NCI-H2107 treated with DMSO at 0.1 percent for 48 hours (cell line): ENCODE measurements at regions not wholly inside any gene's neighbourhood (a gene's known extent, or its start where the extent isn't known, plus 50 kb on each side); places are given as distances from the start of the nearest gene placed in this dataset.

Source experiments
- DNase-seq: peaks from one replicate; lab custom pipeline; 2025; ENCODE audit not compliant: unreplicated experiment; lab: John Stamatoyannopoulos, UW

DNA sequence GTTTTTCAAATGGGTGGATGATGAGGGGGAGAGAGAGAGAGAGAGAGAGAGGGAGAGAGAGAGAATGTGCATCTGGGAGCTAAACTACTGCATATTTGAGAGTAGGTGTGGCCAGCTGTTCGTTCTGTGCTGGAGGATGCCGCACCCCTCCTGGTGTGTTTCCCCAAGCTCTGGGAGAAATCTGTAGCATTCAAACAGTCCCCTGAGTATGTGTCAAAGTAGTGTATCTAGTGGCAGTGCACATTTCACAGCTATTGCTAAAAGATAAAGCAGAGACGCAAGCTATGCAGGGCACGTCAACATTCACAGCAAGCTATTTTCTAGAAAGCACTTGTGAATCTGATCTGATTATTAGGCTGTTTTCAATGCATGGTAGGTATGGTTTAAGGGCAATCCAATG is 83.5 kb upstream of the LIMCH1 start:
- DNase-seq = no peak

DNA sequence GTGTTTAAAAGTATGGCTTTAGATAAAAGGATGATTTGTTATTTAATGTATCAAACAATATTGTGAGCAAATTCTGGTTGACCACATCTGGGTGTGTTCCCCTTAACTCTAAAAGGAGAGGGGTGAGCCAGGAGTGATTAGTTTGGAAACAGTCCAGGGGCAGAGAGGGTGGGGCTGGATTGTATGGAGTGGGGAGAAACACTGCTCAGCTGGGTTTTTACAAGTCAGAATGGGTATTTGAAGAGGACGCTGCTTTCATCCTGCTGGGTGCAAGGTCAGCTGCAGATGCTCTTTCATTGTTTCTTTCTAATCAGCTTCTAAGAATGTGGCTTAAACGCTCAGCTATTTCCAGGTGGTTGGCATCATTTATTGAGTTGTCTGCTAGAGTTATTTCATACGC is 82.8 kb upstream of the LIMCH1 start:
- no peak for DNase-seq

DNA sequence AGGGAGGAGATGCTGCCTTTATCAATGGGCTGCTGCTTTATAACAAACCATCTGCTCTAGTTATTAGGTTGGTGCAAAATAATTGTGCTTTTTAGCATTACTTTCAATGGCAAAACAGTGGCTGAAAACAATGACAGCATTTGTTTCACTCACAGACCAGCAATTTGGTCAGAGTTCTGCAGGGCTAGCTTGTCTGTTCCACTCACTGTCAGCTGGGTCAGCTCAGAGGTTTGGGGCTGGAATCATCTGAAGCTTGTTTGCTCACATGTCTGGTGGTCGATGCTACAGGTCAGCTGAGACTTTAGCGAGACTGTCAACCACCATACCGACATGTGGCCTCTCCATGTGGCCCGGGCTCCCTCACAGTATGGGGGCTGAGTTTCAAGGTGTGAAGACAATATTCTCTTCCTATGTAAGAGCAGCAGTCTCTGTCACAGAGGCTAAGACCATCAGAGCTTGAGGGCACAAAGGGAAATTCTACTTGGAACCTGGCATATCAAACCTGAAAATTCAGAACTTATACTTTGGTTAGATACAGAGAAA is 81.3 kb upstream of the LIMCH1 start:
- DNase-seq = no peak

DNA sequence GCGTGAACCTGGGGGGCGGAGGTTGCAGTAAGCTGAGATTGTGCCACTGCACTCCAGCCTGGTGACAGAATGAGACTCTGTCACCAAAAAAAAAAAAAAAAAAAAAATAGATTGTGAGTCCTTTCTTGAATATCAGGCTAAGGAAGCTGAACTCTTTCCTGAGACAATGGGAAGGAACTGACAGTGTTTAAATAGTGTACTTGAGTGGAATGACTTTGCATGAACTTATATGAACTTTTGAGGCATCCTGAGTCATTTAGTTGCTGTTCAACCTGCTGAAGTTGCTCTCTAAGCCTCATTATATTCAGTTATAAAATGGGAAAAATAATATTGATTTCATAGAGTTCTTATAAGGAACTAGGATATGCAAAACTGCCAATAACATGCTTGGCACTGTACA is 79.3 kb upstream of the LIMCH1 start:
- no peak for DNase-seq

DNA sequence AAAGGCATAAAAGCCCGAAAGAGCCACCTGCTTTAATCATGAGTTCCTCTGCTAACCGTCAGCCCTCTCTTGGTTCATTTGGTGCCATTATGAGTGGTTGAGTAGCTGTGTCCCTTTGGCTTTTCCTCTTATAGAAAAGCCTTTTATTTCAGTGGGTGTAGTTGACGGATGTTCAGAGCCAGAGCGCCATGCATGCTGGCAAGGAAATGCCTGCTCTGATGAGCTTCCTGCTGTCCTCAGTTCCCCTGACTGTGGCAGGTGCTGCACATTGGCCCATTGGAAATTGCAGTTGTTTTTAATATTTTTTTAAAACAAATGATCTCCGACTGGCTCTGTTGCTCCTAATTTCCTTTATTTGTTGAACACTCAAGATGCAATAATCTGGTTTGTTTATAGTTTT is 77.3 kb upstream of the LIMCH1 start:
- DNase-seq = no peak

DNA sequence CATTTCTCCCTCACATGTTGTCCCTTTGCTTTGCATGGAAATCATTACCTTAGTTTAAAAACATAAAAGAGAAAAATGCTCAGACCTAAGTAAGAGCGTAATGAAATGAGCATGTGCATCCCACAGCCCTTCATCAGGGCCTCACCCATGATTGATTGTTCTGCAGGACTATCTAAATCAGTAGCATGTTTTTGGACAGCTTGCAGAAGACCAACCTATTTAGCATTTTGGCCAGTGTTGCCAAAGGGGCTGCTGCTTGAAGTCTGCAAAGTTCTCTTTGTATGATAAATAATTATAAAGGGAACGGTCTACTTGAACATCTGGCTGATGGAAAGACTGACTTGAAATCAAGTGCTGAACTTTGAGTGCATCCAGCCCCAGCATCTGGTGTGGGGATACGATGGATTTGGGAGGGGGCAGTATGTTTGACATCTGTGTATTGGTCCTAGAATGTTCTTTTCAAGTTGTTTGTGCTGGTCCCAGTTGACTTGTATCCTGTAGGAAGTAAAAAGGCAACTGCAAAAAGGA is 76.1 kb upstream of the LIMCH1 start:
- no peak for DNase-seq

DNA sequence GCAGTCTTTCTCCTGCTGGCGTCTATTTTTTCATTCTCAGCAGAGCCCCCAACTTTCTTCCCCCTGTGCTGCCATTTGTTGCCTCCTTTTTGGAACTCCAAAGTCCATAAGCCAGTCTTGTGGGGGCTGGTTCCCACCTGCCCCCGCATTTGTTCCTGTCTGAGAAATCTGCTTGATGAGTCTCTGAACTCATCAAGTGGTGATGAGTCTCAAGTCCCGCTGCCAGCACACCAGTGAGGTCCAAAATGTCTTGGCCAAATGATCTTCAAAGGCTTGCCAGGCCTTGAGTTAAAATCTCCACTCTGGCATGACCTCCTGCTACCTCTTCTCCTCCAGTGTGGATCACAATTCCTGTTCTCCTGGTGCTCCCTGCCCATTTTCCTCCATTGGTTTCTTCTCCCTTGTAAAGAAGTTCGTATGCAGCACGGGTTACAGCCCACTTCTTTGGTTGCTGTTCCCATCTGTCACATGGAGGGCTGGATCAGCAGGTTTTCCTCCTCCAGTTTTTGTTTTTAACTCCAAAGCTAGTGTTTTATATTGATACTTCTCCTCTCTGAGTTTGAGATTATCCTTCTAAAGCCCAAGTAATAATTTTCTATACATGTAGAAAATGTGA is 72.7 kb upstream of the LIMCH1 start:
- DNase-seq = no peak

DNA sequence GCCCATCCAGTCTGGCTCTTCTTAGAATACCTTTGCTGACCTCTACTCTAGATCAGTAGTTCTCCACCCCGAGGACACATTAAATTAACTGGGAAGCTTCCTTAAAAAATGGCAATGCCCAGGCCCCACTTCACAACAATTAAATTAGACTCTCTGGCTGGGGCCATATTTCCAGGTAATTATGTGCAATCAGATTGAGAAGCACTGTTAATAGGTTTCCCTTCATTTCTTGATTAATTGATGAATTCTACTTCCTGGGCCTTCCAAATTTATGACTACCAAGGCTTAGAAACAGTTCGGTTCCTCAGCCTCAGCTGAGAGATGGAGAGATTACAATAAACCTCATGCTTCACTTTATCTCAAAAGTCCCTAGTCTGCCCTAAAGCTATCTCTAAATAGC is 71.7 kb upstream of the LIMCH1 start:
- no peak for DNase-seq

DNA sequence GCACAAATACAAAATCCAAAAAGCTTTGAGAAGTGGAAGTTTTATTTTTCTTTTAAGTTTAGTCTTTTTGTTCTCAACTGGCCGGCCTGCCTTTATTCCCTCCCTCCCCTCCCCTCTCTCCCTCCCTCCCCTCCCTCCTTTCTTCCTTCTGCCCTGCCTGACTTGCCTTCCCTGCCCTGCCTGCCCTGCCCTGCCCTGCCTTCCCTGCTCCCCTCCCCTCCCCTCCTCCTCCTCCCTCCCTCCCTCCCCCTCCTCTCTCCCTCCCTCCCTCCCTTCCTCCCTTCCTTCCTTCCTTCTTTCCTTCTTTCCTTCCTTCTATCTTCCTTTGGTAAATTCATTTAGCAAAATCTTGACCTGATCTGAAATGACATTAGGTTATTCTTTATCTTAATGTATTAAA is 69.8 kb upstream of the LIMCH1 start:
- no peak for DNase-seq

DNA sequence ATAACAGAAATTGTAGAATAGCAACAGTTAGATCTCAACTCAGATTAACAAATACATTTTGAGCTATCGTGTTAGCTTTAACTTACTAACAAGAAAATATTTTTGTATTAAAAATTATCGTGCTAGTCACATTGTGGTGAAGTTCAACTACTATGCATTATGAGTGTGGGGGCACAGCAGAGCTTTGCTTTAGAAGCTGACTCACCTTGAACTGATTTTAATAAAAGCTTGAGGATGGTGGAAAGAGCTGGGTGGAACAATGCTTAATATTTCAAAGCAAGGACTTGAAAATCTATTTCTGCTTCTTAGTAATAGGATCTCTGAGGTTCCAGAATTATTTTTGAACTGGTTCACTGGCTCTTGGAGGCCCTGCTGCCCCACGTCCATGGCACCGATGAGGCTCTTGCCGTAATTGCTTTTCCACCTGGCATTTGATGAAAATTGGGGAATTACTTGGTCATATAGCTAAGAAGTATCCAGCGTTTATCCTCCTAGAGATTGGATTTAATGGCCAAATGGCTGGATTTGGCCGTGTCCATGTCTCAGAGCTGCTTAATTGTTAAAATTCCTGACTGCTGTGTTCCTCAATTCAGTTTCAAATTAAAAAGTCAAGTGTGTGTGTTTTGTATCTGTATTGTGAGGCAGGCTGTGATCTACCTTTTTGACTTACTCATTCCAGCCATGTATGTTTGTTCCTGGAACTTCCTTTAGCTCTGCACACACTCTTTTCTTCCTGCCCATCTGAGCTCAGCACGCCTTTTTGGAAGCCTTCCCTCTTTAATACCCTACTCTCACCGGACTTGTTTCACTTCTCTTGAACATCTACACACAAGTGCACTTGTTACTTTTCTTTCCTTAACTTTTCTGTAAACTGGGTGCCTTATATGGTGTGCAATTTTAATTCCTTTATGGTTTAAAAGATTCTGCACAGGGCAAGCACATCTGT is 66.6 kb upstream of the LIMCH1 start:
- no peak for DNase-seq

DNA sequence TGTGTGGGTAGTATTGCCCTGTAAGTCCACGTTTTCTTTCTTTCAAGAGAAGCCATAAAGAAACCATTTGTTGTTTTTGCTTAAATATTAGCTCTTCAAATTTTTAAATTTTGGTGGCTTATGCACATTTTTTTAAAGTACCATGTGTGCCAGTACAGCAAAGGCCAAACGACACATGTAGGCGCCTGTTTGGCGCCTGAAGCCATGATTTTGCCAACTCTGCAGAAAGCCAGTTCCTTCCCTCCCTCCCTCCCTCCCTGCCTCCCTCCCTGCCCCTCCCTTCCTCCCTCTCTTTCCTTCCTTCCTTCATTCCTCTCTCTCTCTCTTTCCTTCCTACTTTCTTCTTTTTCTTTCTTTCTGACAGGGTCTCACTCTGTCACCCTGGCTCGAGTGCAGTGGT is 65.9 kb upstream of the LIMCH1 start:
- DNase-seq = no peak

DNA sequence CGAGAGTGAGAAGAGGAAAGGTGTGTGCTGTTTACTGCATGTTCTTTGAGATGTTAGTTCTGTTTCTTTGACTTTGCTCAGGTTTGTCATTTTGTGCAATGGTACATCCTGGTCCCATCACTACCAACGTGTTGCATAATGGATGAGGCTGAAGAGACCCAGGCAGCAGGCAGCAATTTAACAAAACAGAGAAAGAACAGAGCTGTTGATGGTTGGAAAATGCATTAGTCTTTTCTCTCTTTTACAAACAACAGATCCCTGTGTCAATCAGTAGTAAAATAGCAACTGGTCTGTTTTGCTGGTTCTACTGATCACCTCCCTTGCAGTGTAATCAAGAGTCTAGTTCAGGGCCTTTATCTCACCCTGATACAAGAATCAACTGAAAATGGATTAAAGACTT is 64.8 kb upstream of the LIMCH1 start:
- DNase-seq = no peak

DNA sequence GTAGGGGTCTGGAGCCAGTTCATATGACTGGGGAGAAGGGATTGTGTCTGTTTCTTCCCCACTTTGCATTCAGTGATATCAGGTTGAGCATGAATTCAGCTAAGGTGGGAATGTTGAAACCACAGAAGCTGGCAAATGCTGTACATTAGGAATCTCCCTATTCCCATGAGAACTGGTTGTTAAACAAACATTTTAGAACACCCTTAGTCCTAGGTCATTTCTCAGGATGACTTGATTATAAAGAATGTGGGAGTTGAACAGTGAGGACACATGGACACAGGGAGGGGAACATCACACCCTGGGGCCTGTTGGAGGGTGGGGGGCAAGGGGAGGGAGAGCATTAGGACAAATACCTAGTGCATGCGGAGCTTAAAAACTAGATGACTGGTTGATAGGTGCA is 62.6 kb upstream of the LIMCH1 start:
- no peak for DNase-seq

DNA sequence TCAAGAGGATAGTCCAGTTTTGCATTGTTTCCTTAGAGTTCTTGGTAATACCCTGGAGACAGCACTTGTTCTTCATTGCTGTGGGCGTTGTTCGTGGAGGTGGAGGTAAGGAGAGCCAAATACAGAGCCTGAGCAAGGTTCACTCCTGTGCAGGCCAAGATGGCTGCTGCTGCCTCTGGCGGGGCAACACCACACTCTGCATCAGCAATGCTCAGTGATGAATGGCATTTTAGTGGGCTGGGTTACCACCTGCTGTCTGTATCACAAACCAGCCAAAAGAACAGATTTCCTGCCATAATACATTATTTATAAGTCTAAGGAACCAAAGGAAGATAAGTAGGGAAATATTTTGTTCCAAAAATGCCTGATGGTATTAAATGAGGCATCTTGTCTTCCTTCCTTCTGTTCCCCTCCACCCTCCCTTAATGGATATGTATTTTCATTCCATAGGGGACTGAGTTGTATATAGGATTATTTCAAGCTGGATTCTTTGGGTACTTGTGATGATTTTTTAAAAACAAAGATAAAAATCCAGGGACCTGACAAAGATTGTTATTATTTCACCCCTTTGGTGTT is 61.6 kb upstream of the LIMCH1 start:
- no peak for DNase-seq

DNA sequence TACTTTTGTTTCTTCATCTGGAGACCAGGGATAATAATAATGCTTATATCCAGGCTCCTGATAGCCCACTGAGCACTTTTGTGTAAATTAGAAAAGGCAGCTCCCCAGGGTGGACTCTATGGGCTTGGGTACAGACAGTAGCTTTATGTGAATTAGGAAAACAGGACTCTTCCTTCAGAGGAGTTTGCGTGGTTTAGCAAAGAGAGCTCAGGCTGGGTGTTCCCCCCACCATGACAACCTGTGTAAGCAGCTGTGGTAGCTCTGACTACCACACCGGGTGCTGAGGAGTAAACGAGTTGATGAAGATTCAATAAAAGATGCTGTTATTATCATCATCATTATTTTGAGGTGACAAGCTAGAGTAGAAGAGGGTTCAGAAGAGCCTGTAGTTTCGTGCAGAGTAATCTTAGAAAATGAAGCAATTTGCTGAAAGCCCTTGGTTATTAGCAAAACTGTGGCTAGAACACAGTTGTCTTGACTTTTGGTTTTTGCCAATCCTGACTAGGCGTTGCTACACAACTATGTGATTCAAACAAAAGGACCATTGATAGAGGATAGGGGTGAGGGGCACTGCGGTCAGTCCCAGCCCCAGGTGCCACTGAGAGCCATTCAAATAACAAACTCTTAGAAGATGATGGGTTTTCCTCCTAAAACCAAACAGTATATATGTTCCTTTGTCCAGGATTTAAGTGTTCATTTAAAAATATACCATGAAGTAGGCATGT is 60.6 kb upstream of the LIMCH1 start:
- no peak for DNase-seq

DNA sequence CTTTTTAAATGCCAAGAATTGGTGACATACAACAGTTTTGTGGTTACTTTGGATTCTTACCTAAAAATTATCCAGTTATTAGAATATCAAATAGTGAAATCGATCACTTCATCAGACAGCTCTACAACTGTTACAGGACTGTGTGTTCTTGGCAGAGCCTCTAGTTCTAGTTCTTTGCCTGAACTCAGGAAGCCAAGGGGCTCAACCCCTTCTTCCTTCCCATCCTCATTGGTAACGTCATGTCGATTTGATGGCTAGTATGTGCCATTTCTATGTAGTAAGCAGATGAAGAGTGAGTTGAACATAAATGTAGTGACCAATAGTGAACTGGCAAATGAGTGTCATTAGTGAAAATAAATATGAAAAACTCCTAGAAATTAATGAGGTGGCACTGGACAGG is 59.4 kb upstream of the LIMCH1 start:
- DNase-seq = no peak

DNA sequence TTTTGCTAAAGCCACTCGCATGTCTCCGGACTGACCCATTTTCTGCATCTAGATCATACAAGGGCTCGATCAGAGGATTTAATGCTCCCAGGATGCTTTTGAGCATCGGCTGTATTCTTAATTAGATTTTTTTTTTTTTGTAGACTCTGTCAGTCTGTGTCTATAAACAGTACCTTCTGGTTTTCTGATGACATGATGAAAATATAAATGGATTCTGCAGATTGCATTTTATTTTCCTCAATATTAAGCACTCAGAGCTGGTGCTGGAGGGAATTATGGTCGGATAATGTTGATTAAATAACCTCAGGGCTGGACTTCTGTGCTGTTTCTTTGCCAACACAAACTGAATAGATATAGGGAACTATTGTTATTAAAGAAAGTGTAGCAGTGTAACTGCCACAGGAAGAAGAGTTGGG is 57.1 kb upstream of the LIMCH1 start:
- DNase-seq = no peak

DNA sequence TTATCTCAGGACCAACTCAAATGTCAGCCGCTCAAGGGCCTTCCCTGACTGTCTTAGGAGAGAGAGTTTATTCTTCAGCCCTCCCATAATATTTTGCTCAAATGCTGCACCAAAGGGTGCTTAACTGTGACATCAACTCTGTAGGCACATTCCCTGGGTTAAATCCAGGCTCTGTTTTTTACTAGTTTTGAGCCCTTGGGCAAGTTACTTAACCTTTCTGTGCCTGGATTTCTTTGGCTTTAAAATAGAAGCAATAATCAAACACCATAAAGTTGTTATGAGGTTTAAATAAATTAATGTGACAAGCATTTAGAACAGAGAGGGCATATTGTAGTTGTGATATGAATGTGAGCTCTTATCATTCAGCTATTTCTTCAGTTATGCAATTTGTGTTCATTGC is 54.2 kb upstream of the LIMCH1 start:
- DNase-seq = no peak

DNA sequence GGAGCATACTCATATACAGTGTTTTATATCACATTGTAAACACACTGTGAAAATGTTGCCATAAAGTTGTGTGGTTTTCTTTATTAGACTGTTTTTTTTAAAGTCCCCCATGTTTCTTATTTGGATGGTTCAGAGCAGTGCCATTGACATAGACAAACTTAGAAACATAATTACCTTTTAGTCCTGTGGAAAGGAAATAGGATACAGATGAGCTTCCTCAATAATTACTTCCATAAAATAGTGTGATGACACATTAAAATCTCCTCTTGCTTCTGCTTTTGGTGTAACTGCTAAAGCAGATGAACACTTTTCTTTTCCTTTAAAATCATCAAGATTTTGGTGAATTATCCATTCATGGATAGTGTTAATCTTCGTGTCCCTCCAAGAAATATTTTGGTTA is 52.9 kb upstream of the LIMCH1 start:
- no peak for DNase-seq

DNA sequence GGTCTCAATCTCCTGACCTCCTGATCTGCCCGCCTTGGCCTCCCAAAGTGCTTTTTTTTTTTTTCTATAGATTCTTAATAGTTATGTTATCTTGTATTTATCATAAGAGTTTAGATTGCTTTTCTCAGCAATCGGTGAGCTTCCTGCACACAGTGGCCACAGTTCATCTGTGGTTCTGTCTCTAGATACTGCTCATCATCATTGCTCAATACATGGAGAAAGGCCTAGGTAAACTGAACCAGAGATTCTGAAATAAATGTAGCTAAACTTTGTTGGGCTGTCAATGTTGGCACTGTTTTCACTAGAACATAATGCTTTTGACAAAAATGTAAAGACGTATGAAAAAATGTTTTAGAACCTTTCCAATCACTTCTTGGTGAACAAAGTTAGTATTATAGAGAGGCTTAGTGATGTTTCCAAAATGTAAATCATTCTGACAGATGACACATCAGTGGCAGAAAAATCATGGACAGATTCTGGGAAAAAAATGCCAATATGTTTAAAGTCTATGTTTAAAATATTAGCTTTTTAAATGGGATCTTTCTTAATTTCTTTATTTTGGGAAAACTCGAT is 50.0 kb upstream of the LIMCH1 start:
- no peak for DNase-seq
